Natural killer cell (primary cell): ENCODE measurements at regions not wholly inside any gene's neighbourhood (a gene's known extent, or its start where the extent isn't known, plus 50 kb on each side); places are given as distances from the start of the nearest gene placed in this dataset.

ENCODE experiments used
- ATAC-seq, 3 donors: fragments of 150-1000 bp in 2 of 3; fragments of 200-7000 bp in 1 of 3; cut with Tn5 transposase; 1 replicate in 1 of 3; 2 replicates in 2 of 3; pipeline ENCODE4 v1.10.0; 2021; ENCODE audit warnings: mild to moderate bottlenecking in 2 of 3, moderate library complexity in 2 of 3
- DNase-seq, 2 donors: peaks; one replicate each; pipeline versions ENCODE4 v3.0.0 to v3.0.0-alpha.2; 2013 to 2021; ENCODE audit warnings: mixed read lengths in 1 of 2
- H3K27ac ChIP-seq: one replicate; pipeline ENCODE4 v1.5.1; 2013; ENCODE audit warnings: mild to moderate bottlenecking, low read length
- H3K27me3 ChIP-seq: one replicate; pipeline ENCODE4 v1.6.1; 2013; ENCODE audit warnings: low read length; ENCODE audit not compliant: control insufficient read depth, insufficient read depth
- H3K36me3 ChIP-seq: one replicate; pipeline ENCODE4 v1.6.1; 2013; ENCODE audit warnings: low read length; ENCODE audit not compliant: control insufficient read depth, insufficient read depth
- H3K4me1 ChIP-seq: one replicate; pipeline ENCODE4 v1.6.1; 2013; ENCODE audit warnings: low read length; ENCODE audit not compliant: control insufficient read depth, insufficient read depth
- H3K4me3 ChIP-seq: one replicate; pipeline ENCODE4 v1.5.1; 2013; ENCODE audit warnings: low read length
- H3K9me3 ChIP-seq: one replicate; pipeline ENCODE4 v1.6.1; 2013; ENCODE audit warnings: low read length; ENCODE audit not compliant: control insufficient read depth, insufficient read depth
- H3K27ac Mint-ChIP-seq, 2 donors: one replicate each; pipeline ENCODE4 v1.8.0; 2022; ENCODE audit warnings: mild to moderate bottlenecking in 2 of 2, mixed read lengths in 2 of 2, moderate library complexity in 1 of 2
- H3K27me3 Mint-ChIP-seq, 2 donors: one replicate each; pipeline ENCODE4 v1.8.0; 2022; ENCODE audit warnings: low read depth in 2 of 2, mixed read lengths in 2 of 2
- H3K36me3 Mint-ChIP-seq: one replicate; pipeline ENCODE4 v1.8.0; 2022; ENCODE audit warnings: mixed read lengths
- H3K4me1 Mint-ChIP-seq, 2 donors: one replicate each; pipeline ENCODE4 v1.8.0; 2022; ENCODE audit warnings: mixed read lengths in 2 of 2
- H3K4me3 Mint-ChIP-seq: one replicate; pipeline ENCODE4 v1.8.0; 2022; ENCODE audit warnings: mild to moderate bottlenecking, moderate library complexity, mixed read lengths
- H3K9me3 Mint-ChIP-seq, 2 donors: one replicate each; pipeline ENCODE4 v1.8.0; 2022; ENCODE audit warnings: mixed read lengths in 2 of 2
- CTCF ChIP-seq: fragments of 200-600 bp; IDR thresholded peaks from one replicate; pipeline ENCODE4 v1.8.0; 2022; ENCODE audit warnings: antibody characterized with exemption
- WGBS: methylation state at CpG from one replicate; pipeline ENCODE4 v1.1.7; 2013; ENCODE audit warnings: missing lambda C conversion rate; ENCODE audit not compliant: insufficient coverage; 5-methylcytosine and 5-hydroxymethylcytosine counted together
- intact Hi-C: fragments of 100-400 bp; cut with micrococcal nuclease; formaldehyde crosslinking; loops from one replicate; pipeline ENCODE4 v1.14.2; 2022

GRCh38 chr3:63207066-63207590 is 71.0 kb upstream of the SYNPR start:
- ATAC-seq (no peak), DNase-seq (no peak)
- no peaks in the 10 kb centered on the region for H3K4me1 ChIP-seq
- no peak overlapping the region for H3K27ac ChIP-seq
- no peaks in the 10 kb centered on the region for H3K36me3 ChIP-seq
- WGBS, result 89% methylated on average over 2 of the region's 2 CpGs
- Mint-ChIP-seq H3K9me3 (peaks cover 7 to 12% of the 10 kb centered on the region in 2 donors), H3K4me1 (no peaks in the 10 kb centered on the region), H3K36me3 (no peaks in the 10 kb centered on the region), H3K27ac (no peak overlapping the region), H3K27me3 (no peaks in the 10 kb centered on the region), H3K4me3 (no peak overlapping the region)
- no peak for TF ChIP-seq CTCF
- intact Hi-C loops, result no loop called here
- no peak overlapping the region for H3K4me3 ChIP-seq
- no peaks in the 10 kb centered on the region for H3K9me3 ChIP-seq
- H3K27me3 ChIP-seq, result no peaks in the 10 kb centered on the region

- Histone ChIP-seq H3K4me1 (no peaks in the 10 kb centered on the region), H3K36me3 (no peaks in the 10 kb centered on the region), H3K4me3 (no peak overlapping the region), H3K27ac (no peak overlapping the region), H3K27me3 (no peaks in the 10 kb centered on the region), H3K9me3 (no peaks in the 10 kb centered on the region)
- no peak for TF ChIP-seq CTCF
- WGBS, result 72% methylated on average over 1 of the region's 1 CpG
- Mint-ChIP-seq H3K4me3 (no peak overlapping the region), H3K9me3 (peaks cover 4 to 6% of the 10 kb centered on the region in 2 donors), H3K4me1 (no peaks in the 10 kb centered on the region), H3K36me3 (no peaks in the 10 kb centered on the region), H3K27me3 (no peaks in the 10 kb centered on the region), H3K27ac (no peak overlapping the region)
- ATAC-seq (no peak), DNase-seq (no peak)
- intact Hi-C loops, result no loop called here
These were observed 50.0 kb upstream of the SYNPR start for GRCh38 chr3:63228087-63228486.
